RCC 7860 (cell line): ENCODE measurements at regions not wholly inside any gene's neighbourhood (a gene's known extent, or its start where the extent isn't known, plus 50 kb on each side); places are given as distances from the start of the nearest gene placed in this dataset.
"Not testable (repeated sequence)": the region's sequence is repeated elsewhere in the genome, so short reads cannot be mapped to it uniquely, and the experiment has no call there.

Source experiments
- DNase-seq: peaks from one replicate; pipeline ENCODE4 v3.0.0-alpha.2; 2015; ENCODE audit warnings: low spot score
- FAIRE-seq: peaks from 2 replicates; lab custom pipeline; 2012; peaks lifted over from hg19 to GRCh38; lab: Jason Lieb, UNC

DNA sequence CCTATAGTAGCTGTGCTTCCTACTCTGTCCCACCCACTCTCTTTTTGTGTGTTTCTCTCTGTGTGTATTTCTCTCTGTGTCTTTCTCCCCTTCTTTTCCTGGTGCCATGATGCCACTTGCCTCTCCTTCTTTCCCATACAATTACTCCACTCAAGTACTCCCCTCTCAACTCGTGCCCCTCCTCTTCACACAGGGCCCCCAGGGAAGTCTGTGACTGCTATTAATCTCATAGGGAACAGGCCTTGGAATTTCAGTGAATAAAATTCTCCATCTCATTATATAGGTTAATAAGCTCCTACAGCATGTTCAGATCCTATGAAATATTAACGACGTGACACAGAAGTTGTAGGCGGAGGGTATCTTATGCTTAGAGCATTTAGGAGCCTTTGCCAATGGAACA lies 205.9 kb upstream of the EPHA4 start:
- FAIRE-seq, result no peak
- no peak for DNase-seq

DNA sequence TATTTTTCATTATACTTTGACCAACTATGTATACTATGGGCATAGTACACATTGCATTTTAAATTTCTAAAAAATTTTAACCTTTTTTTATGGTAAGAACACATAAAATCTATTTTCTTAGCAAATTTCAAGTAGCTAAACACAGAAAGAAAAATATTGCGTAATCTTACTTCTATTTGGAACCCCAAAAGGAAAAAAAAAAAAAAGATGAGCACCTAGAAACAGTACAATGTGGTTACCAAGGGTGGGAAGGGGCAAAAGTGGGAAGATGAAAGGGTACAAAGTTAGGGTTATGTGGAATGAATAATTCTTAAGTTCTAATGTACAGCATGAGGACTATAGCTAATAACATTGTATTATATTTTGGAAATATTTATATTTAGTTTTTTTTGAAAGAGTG lies 205.0 kb upstream of the EPHA4 start:
- FAIRE-seq (no peak), DNase-seq (no peak)

DNA sequence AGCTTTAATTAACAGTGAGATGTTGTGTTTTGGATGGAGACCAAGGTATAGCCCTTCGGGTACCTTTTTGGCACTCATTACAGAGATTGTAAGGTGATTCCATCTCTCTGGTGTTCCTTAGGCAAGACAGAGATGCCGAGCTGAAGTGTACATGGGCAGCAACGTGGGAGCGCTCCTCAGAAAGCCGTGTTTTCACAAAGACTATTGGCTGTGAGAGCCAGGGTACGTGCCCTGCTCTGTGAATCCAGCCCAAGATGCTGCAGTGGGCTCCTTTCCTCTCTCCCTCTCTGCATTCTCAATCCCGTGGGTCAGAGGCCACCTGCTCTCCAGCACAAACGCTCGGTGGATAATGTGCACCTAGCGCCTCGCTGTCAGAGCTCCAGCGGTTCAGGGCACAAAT lies 203.0 kb upstream of the EPHA4 start:
- DNase-seq (no peak), FAIRE-seq (no peak)

GRCh38 chr2:221774136-221774535 lies 202.0 kb upstream of the EPHA4 start:
- DNase-seq, result no peak
- no peak for FAIRE-seq

DNA sequence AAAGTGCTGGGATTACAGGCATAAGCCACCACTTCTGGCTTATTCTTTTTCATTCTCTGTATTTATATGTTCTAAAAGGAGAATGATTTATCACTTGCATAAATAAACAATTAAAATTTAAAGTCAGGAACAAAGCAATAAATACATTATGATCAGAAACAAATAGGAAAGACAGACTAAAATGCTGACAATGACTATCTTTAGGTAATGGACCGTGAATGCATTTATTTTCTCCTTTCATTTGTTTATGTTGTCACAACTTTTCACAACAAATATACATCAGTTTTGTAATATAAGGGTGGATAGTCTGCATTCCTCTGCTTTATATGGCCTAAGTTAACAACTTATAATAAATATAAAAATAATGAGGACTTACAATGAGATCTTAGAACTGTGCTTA lies 199.2 kb upstream of the EPHA4 start:
- DNase-seq (no peak), FAIRE-seq (no peak)

GRCh38 chr2:221767106-221768012 lies 195.3 kb upstream of the EPHA4 start:
- FAIRE-seq (no peak), DNase-seq (no peak)

DNA sequence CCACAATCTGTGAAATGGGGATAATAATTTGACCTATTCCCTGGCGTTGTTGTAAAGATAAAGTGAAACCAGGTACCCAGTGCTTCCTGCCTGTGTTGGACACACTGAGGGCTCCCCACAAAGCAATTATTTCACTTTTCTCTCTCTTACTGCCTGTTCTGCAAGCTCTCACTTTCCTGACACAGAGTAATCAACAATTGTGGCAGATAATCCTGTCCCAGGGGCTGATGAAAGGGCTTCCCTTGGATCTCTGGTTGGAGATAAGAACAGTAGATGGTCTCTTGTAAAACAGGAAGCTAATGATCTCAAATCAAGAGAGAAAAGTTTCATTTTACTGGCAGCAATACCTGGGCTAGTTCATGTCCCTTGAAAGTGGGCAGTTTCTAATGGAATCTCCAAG lies 190.4 kb upstream of the EPHA4 start:
- FAIRE-seq (no peak), DNase-seq (no peak)

DNA sequence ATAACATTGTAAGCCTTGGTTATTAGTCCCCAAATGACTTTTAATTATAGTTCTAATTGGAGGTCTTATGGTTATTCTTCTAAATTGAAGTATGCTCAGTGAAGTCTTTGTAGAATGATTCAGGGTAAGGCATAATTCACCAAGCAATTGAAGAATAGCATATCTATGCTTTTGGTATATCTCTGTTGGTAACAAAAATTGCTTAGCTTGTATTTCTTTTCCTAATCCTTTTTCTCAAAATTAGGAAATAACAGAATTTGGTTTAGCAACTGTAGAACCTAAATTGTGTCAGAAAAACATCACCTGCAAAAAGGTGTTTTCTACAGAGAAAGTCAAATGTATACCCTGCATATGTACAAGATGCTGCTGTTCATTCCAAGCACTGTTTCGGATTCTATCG lies 189.2 kb upstream of the EPHA4 start:
- no peak for FAIRE-seq
- DNase-seq, result no peak

- no peak for FAIRE-seq
- no peak for DNase-seq
Measured at GRCh38 chr2:221758076-221758475, 186.0 kb upstream of the EPHA4 start.

DNA sequence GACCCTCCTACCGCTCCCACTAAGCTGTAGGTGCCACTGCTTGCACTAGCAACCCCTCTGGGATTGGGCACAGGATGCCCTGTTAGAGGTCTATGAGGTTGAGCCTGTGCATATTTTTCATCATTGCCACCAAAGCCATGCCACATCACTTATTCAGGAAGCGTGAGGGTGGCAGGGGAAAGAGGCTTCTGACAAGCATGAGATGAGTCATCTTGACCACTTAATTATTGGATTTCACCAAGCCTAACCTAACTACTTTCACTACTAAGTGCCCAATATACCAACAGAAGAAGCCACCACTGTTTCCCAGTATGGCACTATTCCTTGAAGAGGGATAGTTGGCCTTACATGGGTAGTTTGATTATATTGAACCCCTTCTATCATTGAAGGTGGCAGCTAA lies 181.3 kb upstream of the EPHA4 start:
- no peak for FAIRE-seq

GRCh38 chr2:221752781-221753180 lies 180.7 kb upstream of the EPHA4 start:
- DNase-seq (no peak), FAIRE-seq (no peak)

More for the DNA sequence above, 181.3 kb upstream of the EPHA4 start:
- peak; percentile 8 for DNase-seq

DNA sequence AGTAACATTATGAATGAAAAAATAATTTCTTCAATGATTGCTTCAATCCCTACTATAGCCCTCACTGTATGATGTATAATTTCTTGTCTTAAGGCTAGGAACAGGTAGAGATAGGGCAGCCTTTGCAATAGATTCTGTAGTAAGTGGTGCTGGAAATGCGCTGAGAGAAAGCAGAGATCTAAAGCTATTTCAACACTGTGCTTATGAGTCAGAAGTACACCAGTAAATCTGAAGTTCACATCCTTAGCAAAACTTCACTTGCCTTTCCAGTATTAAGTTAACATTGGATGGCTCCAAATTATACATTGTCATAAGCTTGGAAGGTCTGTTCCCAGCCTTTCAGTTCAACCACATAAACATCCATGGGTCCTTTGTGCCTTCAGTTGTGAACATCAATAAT lies 178.2 kb upstream of the EPHA4 start:
- DNase-seq (no peak), FAIRE-seq (no peak)

GRCh38 chr2:221747289-221747972 lies 175.3 kb upstream of the EPHA4 start:
- DNase-seq, result no peak
- FAIRE-seq, result no peak

GRCh38 chr2:221741496-221742211 lies 169.6 kb upstream of the EPHA4 start:
- DNase-seq (no peak), FAIRE-seq (no peak)

DNA sequence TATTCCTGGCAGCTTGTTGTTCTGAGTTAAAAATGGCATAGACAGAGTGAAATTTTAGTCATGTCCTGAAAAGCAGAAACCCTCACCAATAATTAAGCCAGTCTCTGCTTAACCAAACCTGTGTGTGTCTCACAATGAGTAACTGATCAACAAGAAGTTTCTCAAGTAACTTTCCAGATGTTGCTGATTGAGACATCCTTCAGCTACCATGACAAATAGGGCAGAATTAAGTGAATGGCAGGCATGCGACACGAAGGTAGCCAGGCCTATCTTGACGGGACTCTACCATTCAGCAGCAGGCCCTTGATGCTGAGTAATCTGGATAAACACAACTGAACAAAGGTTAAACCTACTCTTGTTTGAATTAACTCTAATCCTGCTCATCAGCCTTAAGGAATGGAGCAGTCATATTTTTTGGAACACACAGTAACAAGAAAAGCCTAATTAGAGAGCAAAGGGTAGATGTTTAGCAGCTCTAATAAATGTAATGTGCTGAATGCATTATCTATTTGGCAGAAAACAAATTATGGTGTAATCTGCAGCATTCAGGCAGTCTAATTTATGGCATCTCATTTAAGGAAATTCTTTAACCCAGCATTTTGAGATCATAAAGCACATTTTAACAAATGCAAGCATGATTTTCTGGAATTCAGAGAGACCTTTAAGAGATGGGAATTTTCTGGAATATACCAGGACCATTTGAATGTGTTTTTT lies 159.5 kb upstream of the EPHA4 start:
- DNase-seq (peak; percentile 57), FAIRE-seq (peak; percentile 87)

DNA sequence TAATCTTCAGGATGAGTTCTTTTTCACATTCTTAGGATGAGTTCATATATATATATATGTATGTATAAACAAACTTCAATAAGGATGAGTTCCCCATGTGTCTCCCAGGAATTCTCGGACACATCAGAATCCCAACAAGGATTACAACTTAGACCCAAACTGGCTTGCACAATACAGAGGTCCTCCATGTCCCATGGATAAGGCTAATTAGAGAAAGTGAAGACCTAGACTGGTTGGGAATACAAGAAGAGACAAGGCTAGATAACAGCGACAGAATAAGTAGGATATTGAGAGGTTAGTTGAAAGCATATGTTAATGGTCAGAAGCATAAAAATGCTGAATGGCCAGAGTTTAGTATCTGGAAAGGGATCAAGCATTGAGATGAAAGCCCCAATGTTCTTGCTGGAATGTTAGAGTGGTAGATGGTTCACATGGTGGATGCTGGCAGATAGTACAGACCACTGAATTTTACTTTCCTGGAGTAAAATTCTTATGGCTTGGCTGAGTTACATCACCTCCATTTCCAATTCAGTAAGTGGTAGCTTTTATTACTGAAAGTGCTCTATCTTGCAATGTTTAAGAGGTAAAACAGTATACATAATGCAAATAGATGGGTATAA lies 154.9 kb upstream of the EPHA4 start:
- DNase-seq (no peak), FAIRE-seq (no peak)

- FAIRE-seq (no peak), DNase-seq (no peak)
Measured at GRCh38 chr2:221724631-221725203, 152.6 kb upstream of the EPHA4 start.

DNA sequence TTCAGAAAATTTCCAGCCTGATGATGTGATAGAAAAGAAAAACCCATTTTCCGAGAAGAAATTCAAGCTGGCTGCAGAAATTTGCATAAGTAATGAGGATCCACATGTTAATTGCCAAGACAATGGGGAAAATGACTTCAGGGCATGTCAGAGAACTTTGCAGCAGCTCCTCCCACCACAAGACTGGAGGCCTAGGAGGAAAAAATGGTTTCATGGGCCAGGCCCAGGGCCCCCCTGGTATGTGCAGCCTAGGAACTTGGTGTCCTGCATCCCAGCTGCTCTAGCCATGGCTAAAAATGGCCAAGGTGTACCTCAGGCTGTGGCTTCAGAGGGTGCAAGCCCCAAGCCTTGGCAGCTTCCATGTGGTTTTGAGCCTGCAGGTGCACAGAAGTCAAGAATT lies 152.0 kb upstream of the EPHA4 start:
- not testable (repeated sequence) for DNase-seq, FAIRE-seq

DNA sequence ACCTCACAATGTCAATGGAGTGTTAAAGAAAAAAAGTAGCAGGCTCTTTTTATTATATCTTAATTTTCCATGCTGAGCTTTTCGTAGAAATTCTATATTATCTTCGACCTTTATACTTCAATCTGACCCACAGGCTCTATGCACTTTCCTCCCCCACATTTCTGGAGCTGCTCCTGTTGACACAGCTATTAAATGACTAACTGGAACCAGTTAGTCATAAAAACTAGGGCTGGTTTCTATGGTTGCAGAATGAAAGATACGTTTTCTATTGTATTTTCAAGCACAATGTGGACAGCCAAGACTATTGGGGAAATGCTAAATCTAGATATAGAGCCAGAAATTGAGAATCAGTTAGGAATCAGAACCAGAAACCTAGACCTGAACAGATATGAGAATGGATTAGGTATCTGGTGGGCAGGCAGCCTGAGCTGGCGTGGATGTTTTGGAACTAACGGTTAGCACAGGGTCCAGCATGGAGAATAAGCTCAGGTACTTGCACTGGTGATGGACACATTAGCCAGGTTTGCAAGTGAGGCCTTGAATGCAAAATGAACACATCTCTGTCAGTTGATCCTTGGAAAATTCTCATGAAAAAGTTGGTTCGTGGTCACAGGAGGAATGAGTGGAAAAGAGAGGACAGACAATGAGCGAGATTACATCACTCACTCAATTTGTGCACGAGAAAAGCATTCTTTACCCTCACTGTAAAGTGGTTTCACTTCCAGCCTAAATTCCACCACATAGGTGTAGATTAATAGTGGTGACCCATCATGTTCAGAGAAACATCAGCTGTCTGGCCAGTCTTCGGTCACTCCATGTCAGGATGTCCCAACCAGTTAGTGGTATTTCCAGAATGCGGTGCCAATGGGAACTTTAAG lies 144.6 kb upstream of the EPHA4 start:
- FAIRE-seq, result peak; percentile 94
- peak; percentile 89 for DNase-seq
